ENCODE measurements at regions not wholly inside any gene's neighbourhood (a gene's known extent, or its start where the extent isn't known, plus 50 kb on each side); places are given as distances from the start of the nearest gene placed in this dataset.

DNA sequence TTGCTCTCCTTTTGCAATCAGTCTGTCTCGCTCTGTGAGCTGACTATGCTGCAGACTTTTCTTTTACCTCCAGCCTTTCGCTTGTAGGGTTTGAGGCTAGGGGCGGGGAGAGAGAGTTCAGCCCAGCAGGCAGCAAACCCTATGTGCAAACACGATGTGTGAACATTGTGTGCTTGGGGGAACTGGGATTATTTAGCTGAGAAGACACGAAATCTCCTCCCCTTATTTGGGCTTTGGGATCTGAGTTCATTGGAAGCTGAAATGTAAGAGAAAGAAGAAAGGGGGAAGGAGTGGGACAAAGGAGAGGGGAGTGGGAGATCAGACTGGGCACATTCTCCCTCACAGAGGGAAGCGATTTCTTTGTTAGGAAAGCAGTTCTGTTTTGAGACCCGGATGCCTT lies 189.6 kb upstream of the TNP1 start:
- H3K79me2 ChIP-seq (ENCODE audit: insufficient read depth, low read depth, low read length): no peaks in the 10 kb centered on the region
- H4K20me1 ChIP-seq (ENCODE audit: insufficient read depth, low read length): no peaks in the 10 kb centered on the region
- no peak overlapping the region for H3K4me3 ChIP-seq (ENCODE audit: low read depth, low read length, poor library complexity, severe bottlenecking)
- no peak for TF ChIP-seq EZH2phosphoT487 (IDR thresholded peaks at IDR 0.05; ENCODE audit: borderline replicate concordance, low read depth, low read length)
- TF ChIP-seq, protein P1, sequence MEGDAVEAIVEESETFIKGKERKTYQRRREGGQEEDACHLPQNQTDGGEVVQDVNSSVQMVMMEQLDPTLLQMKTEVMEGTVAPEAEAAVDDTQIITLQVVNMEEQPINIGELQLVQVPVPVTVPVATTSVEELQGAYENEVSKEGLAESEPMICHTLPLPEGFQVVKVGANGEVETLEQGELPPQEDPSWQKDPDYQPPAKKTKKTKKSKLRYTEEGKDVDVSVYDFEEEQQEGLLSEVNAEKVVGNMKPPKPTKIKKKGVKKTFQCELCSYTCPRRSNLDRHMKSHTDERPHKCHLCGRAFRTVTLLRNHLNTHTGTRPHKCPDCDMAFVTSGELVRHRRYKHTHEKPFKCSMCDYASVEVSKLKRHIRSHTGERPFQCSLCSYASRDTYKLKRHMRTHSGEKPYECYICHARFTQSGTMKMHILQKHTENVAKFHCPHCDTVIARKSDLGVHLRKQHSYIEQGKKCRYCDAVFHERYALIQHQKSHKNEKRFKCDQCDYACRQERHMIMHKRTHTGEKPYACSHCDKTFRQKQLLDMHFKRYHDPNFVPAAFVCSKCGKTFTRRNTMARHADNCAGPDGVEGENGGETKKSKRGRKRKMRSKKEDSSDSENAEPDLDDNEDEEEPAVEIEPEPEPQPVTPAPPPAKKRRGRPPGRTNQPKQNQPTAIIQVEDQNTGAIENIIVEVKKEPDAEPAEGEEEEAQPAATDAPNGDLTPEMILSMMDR (conservative IDR thresholded peaks at IDR 0.05; ENCODE audit: low read length): no peak
- no peaks in the 10 kb centered on the region for H3K9me2 ChIP-seq (ENCODE audit: insufficient read depth, low read length)
- H3K4me2 ChIP-seq (ENCODE audit: low read length): no peak overlapping the region
- no peak overlapping the region for H3K27ac ChIP-seq (ENCODE audit: low read depth, low read length, poor library complexity, severe bottlenecking)
- ChIA-PET POLR2A (no interaction called here), CTCF (ENCODE audit: unreplicated experiment) (no interaction called here)
- intact Hi-C loops (cut with micrococcal nuclease; ENCODE audit: unreplicated experiment): no loop called here
- no peak for DNase-seq (ENCODE audit: low spot score)
- H2AFZ ChIP-seq (ENCODE audit: low read length): no peak overlapping the region
- H3K9me3 ChIP-seq (ENCODE audit: low read length): no peaks in the 10 kb centered on the region
- no TSS peak for BruUV-seq (replicated peaks)
- H3K36me3 ChIP-seq (ENCODE audit: insufficient read depth, low read length): no peaks in the 10 kb centered on the region
- H3K4me1 ChIP-seq (ENCODE audit: insufficient read depth, low read length, poor library complexity, severe bottlenecking): no peaks in the 10 kb centered on the region

DNA sequence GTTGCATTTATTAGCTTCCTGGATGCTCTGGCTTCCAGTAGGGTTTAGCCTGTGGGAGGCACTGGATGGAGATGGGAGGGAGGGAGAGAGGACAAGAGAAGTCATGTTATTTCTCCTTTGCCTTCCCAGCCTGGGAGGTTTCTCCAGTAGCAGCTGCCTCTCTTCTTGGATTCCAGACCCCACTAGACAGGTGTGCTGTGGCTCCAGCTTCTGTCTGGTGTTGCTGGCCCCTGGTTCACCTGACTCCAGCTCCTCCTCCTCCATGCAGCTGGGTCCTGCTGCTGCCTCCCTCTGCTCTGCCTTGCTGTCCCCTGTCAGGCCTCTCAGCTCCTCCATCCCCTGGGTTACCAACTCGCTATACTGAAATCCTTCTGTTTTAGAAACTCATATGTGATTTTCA lies 188.9 kb upstream of the TNP1 start:
- CTCF ChIA-PET (ENCODE audit: unreplicated experiment): interaction anchor here (0.7 kb wide), 1 partner anchor 173 kb away, joined by 3 read pairs; no protein-coding TSS in a partner anchor
- intact Hi-C loops (cut with micrococcal nuclease; ENCODE audit: unreplicated experiment): no loop called here

DNA sequence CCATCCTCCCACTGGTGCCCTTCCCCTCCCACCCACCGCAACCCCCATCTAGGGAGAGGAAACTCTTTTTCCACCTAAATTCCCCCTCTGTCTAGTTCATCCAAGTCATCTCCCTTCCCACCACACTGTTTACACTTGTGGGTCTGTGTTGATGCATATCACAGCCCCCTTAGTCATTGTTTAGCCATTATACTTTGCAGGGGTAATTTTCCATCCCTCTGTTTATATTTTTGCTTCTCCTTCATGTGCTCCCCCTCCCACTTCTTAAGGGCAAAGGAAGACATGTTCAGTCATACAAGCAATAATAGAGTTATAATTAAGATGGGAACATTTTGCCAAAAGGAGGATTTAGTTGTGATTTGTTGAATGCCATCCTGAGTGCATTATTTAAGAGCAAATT lies 187.8 kb upstream of the TNP1 start:
- Histone ChIP-seq H3K9me3 (ENCODE audit: low read length) (no peaks in the 10 kb centered on the region), H3K79me2 (ENCODE audit: insufficient read depth, low read depth, low read length) (no peaks in the 10 kb centered on the region), H3K4me3 (ENCODE audit: low read depth, low read length, poor library complexity, severe bottlenecking) (no peak overlapping the region), H2AFZ (ENCODE audit: low read length) (no peak overlapping the region), H3K4me1 (ENCODE audit: insufficient read depth, low read length, poor library complexity, severe bottlenecking) (no peaks in the 10 kb centered on the region), H3K27ac (ENCODE audit: low read depth, low read length, poor library complexity, severe bottlenecking) (no peak overlapping the region), H3K4me2 (ENCODE audit: low read length) (no peak overlapping the region), H4K20me1 (ENCODE audit: insufficient read depth, low read length) (no peaks in the 10 kb centered on the region), H3K9me2 (ENCODE audit: insufficient read depth, low read length) (no peaks in the 10 kb centered on the region), H3K36me3 (ENCODE audit: insufficient read depth, low read length) (no peaks in the 10 kb centered on the region)
- intact Hi-C loops (cut with micrococcal nuclease; ENCODE audit: unreplicated experiment): no loop called here
- TF ChIP-seq, protein P1 (conservative IDR thresholded peaks at IDR 0.05; ENCODE audit: low read length): no peak
- no peak for TF ChIP-seq EZH2phosphoT487 (IDR thresholded peaks at IDR 0.05; ENCODE audit: borderline replicate concordance, low read depth, low read length)
- no TSS peak for BruUV-seq (replicated peaks)
- ChIA-PET POLR2A (no interaction called here), CTCF (ENCODE audit: unreplicated experiment) (no interaction called here)
- DNase-seq (ENCODE audit: low spot score): no peak

More for the DNA sequence above, 188.9 kb upstream of the TNP1 start:
- Histone ChIP-seq H3K9me2 (ENCODE audit: insufficient read depth, low read length) (no peaks in the 10 kb centered on the region), H3K4me2 (ENCODE audit: low read length) (no peak overlapping the region), H4K20me1 (ENCODE audit: insufficient read depth, low read length) (no peaks in the 10 kb centered on the region), H3K4me3 (ENCODE audit: low read depth, low read length, poor library complexity, severe bottlenecking) (no peak overlapping the region), H3K4me1 (ENCODE audit: insufficient read depth, low read length, poor library complexity, severe bottlenecking) (no peaks in the 10 kb centered on the region), H3K79me2 (ENCODE audit: insufficient read depth, low read depth, low read length) (no peaks in the 10 kb centered on the region), H3K27ac (ENCODE audit: low read depth, low read length, poor library complexity, severe bottlenecking) (no peak overlapping the region), H3K9me3 (ENCODE audit: low read length) (no peaks in the 10 kb centered on the region), H2AFZ (ENCODE audit: low read length) (no peak overlapping the region), H3K36me3 (ENCODE audit: insufficient read depth, low read length) (no peaks in the 10 kb centered on the region)
- BruUV-seq (replicated peaks): no TSS peak
- POLR2A ChIA-PET: interaction anchor here (0.5 kb wide), 1 partner anchor 502 kb away, joined by 3 read pairs; no protein-coding TSS in a partner anchor
- DNase-seq (ENCODE audit: low spot score): no peak
- TF ChIP-seq EZH2phosphoT487 (IDR thresholded peaks at IDR 0.05; ENCODE audit: borderline replicate concordance, low read depth, low read length): no peak
- TF ChIP-seq, protein P1 (conservative IDR thresholded peaks at IDR 0.05; ENCODE audit: low read length): no peak
